Spleen (tissue), 7 donors: ENCODE measurements at regions not wholly inside any gene's neighbourhood (a gene's known extent, or its start where the extent isn't known, plus 50 kb on each side); places are given as distances from the start of the nearest gene placed in this dataset.
"Not testable (repeated sequence)": the region's sequence is repeated elsewhere in the genome, so short reads cannot be mapped to it uniquely, and the experiment has no call there.

Source experiments
- POLR2AphosphoS5 ChIP-seq, 3 donors: sonication (generic); formaldehyde crosslinking; IDR thresholded peaks; one replicate each; pipeline ENCODE4 v1.5.1; 2017; ENCODE audit warnings: antibody characterized with exemption in 3 of 3
- TF ChIP-seq, protein P1 (sequence below), 11 experiments: fragments of 200-600 bp in 7 of 11; fragments of 450-650 bp in 4 of 11; sonication (generic) in 4 of 11; IDR thresholded peaks in 8 of 11; conservative IDR thresholded peaks in 3 of 11; 1 replicate in 7 of 11; 2 replicates in 4 of 11; pipeline versions ENCODE4 v1.4.0 to v1.8.0; 2016 to 2021; ENCODE audit warnings: antibody characterized with exemption in 11 of 11, inconsistent platforms in 4 of 11, mild to moderate bottlenecking in 1 of 11
- donor health status: DM: no; HTN: no; CAD: no; lungs with moderate emphysema.
- donor health status: DM: no; HTN: no; CAD: no.
- donor health status: DM: no; HTN: no; CAD: no.

DNA sequence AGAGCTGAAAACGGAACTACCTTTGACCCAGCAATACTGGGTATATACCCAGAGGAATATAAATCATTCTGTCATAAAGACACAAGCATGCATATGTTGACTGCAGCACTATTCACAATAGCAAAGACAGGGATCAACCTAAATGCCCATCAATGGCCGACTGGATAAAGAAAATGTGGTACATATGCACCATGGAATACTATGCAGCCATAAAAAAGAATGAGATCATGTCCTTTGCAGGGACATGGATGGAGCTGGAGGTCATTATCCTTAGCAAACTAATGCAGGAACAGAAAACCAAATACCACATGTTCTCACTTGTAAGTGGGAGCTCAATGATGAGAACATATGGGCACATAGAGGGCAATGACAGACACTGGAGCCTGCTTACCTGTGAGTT, 100.2 kb upstream of the JCAD start:
- TF ChIP-seq, protein P1, sequence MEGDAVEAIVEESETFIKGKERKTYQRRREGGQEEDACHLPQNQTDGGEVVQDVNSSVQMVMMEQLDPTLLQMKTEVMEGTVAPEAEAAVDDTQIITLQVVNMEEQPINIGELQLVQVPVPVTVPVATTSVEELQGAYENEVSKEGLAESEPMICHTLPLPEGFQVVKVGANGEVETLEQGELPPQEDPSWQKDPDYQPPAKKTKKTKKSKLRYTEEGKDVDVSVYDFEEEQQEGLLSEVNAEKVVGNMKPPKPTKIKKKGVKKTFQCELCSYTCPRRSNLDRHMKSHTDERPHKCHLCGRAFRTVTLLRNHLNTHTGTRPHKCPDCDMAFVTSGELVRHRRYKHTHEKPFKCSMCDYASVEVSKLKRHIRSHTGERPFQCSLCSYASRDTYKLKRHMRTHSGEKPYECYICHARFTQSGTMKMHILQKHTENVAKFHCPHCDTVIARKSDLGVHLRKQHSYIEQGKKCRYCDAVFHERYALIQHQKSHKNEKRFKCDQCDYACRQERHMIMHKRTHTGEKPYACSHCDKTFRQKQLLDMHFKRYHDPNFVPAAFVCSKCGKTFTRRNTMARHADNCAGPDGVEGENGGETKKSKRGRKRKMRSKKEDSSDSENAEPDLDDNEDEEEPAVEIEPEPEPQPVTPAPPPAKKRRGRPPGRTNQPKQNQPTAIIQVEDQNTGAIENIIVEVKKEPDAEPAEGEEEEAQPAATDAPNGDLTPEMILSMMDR (IDR thresholded peaks at IDR 0.05 in 8 of 11, conservative IDR thresholded peaks at IDR 0.05 in 3 of 11): not testable (repeated sequence)
- TF ChIP-seq POLR2AphosphoS5 (IDR thresholded peaks at IDR 0.05): not testable (repeated sequence)
